GM06990 (cell line): ENCODE measurements at regions not wholly inside any gene's neighbourhood (a gene's known extent, or its start where the extent isn't known, plus 50 kb on each side); places are given as distances from the start of the nearest gene placed in this dataset.

Experiments
- DNase-seq: peaks from one replicate; pipeline ENCODE4 v3.0.0-alpha.2; 2011; ENCODE audit not compliant: insufficient read length; ENCODE audit errors: extremely low read depth
- H3K27me3 ChIP-seq: replicated peaks from 2 replicates; pipeline ENCODE4 v1.6.0; 2011; ENCODE audit warnings: low read length; ENCODE audit not compliant: control insufficient read depth, insufficient read depth
- H3K36me3 ChIP-seq: 2 replicates; pipeline ENCODE4 v1.5.1; 2011; ENCODE audit warnings: low read length; ENCODE audit not compliant: control insufficient read depth, insufficient read depth
- H3K4me3 ChIP-seq: replicated peaks from 2 replicates; pipeline ENCODE4 v1.5.1; 2011; ENCODE audit warnings: low read depth, mild to moderate bottlenecking, control low read depth, low read length
- TF ChIP-seq, protein P1 (sequence below): IDR thresholded peaks from 2 replicates; pipeline ENCODE4 v1.5.1; 2011; ENCODE audit warnings: low read length, control low read depth, mild to moderate bottlenecking, inconsistent platforms; ENCODE audit not compliant: insufficient read depth, poor library complexity, severe bottlenecking

DNA sequence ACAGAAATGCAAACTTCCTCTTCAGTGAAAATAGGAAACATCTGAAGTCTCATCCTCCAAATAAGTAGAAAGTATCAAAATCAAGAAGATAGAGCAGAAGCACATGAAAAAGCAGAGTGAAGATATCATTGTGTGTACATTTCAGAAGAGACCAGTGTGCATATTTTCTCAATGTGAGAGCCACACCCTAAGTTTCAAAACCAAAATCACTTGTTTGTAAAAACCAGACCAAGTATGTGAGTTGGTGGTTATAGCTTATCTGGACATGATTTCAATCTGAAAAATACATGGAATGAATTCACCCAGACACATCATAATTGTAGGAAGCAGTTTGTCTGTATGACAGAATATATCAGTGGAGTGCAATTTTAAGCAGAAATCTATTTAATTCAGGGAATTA lies 536.0 kb downstream of the JRKL start:
- Histone ChIP-seq H3K4me3 (no peak overlapping the region), H3K27me3 (no peaks in the 10 kb centered on the region), H3K36me3 (no peaks in the 10 kb centered on the region)
- TF ChIP-seq, protein P1, sequence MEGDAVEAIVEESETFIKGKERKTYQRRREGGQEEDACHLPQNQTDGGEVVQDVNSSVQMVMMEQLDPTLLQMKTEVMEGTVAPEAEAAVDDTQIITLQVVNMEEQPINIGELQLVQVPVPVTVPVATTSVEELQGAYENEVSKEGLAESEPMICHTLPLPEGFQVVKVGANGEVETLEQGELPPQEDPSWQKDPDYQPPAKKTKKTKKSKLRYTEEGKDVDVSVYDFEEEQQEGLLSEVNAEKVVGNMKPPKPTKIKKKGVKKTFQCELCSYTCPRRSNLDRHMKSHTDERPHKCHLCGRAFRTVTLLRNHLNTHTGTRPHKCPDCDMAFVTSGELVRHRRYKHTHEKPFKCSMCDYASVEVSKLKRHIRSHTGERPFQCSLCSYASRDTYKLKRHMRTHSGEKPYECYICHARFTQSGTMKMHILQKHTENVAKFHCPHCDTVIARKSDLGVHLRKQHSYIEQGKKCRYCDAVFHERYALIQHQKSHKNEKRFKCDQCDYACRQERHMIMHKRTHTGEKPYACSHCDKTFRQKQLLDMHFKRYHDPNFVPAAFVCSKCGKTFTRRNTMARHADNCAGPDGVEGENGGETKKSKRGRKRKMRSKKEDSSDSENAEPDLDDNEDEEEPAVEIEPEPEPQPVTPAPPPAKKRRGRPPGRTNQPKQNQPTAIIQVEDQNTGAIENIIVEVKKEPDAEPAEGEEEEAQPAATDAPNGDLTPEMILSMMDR, result no peak
- DNase-seq, result no peak

GRCh38 chr11:96940227-96940626 lies 550.4 kb downstream of the JRKL start:
- TF ChIP-seq, protein P1, result no peak
- Histone ChIP-seq H3K4me3 (no peak overlapping the region), H3K36me3 (no peaks in the 10 kb centered on the region), H3K27me3 (no peaks in the 10 kb centered on the region)
- no peak for DNase-seq

GRCh38 chr11:96942855-96943254 lies 553.0 kb downstream of the JRKL start:
- TF ChIP-seq, protein P1, result no peak

DNA sequence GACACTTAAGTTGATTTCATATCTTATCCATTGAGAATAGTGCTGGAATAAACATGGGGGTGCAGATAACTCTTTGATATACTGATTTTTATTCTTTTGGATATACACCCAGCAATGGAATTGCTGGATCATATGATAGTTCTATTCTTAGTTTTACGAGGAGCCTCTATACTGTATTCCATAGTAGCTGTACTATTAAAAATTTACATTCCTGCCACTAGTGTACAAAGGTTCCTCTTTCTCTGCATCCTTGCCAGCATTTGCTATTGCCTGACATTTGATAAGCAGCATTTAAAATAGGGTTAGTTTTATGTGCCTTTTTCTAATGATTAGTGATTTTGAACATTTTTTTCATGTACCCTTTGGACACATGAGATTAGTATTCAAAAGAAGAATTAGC lies 554.2 kb downstream of the JRKL start:
- H3K4me3 ChIP-seq, result no peak overlapping the region
- TF ChIP-seq, protein P1, result no peak
- DNase-seq, result no peak
- no peaks in the 10 kb centered on the region for H3K36me3 ChIP-seq
- H3K27me3 ChIP-seq, result no peaks in the 10 kb centered on the region

More at GRCh38 chr11:96942855-96943254, 553.0 kb downstream of the JRKL start:
- H3K4me3 ChIP-seq, result no peak overlapping the region
- no peak for DNase-seq
- no peaks in the 10 kb centered on the region for H3K27me3 ChIP-seq
- H3K36me3 ChIP-seq, result no peaks in the 10 kb centered on the region

DNA sequence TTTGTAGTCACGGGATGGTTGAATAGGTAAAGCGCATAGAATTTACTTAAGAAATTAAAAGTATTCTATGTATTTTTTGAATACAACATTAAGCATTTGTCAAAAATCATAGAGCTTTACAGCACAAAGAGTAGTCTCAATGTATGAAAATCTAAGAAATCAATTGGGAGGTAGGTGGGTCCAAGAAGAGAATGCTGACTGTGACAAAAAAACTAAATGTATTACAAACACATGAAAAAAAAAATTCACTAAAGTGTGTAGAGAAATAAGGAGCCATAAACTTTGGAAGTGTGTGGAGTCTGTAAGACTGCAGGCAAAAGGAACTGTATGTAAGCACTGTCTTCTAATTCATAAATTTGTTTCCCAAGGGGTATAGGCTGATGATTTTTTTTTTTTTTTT lies 558.3 kb downstream of the JRKL start:
- TF ChIP-seq, protein P1, result no peak
- H3K27me3 ChIP-seq, result no peaks in the 10 kb centered on the region
- H3K4me3 ChIP-seq, result no peak overlapping the region
- H3K36me3 ChIP-seq, result no peaks in the 10 kb centered on the region
- no peak for DNase-seq

GRCh38 chr11:96949464-96949863 lies 559.7 kb downstream of the JRKL start:
- DNase-seq, result no peak
- H3K36me3 ChIP-seq, result no peaks in the 10 kb centered on the region
- no peaks in the 10 kb centered on the region for H3K27me3 ChIP-seq
- TF ChIP-seq, protein P1, result no peak
- H3K4me3 ChIP-seq, result no peak overlapping the region
